Panc1 (cell line): ENCODE measurements at regions not wholly inside any gene's neighbourhood (a gene's known extent, or its start where the extent isn't known, plus 50 kb on each side); places are given as distances from the start of the nearest gene placed in this dataset.

Experiments used
- ATAC-seq: fragments of 200-7000 bp; cut with Tn5 transposase; 2 replicates; pipeline ENCODE4 v1.9.1; 2020; ENCODE audit warnings: mild to moderate bottlenecking, moderate library complexity
- BruUV-seq: library from RNA; stranded (reverse); fragments of 400-500 nt; replicated peaks from 2 replicates; lab custom pipeline; 2021; lab: Mats Ljungman, UMichigan
- CTCF ChIA-PET: fragments of 300-600 bp; sonication (Branson Sonifier 250); formaldehyde crosslinking; loops from one replicate; lab custom pipeline; 2022; ENCODE audit warnings: antibody characterized with exemption; lab: Charles Lee
- POLR2A ChIA-PET: fragments of 300-600 bp; sonication (Branson Sonifier 250); formaldehyde crosslinking; loops from one replicate; lab custom pipeline; 2022; ENCODE audit warnings: antibody characterized with exemption; lab: Charles Lee
- DNase-seq: peaks from one replicate; pipeline ENCODE4 v3.0.0-alpha.2; 2010; ENCODE audit warnings: low read depth, low spot score
- H3K27ac ChIP-seq: 2 replicates; pipeline ENCODE4 v1.5.1; 2011; ENCODE audit warnings: mild to moderate bottlenecking, low read length, inconsistent platforms
- H3K27me3 ChIP-seq: fragments of 200-500 bp; sonication (Bioruptor generic); 2 replicates; pipeline ENCODE4 v1.6.0; 2014; ENCODE audit warnings: low read length, inconsistent platforms; ENCODE audit not compliant: control insufficient read depth, insufficient read depth
- H3K36me3 ChIP-seq: fragments of 200-500 bp; sonication (Bioruptor generic); 2 replicates; pipeline ENCODE4 v1.5.1; 2014; ENCODE audit warnings: inconsistent platforms, mild to moderate bottlenecking, low read length, moderate library complexity; ENCODE audit not compliant: control insufficient read depth, insufficient read depth
- H3K4me1 ChIP-seq: 2 replicates; pipeline ENCODE4 v1.5.1; 2011; ENCODE audit warnings: inconsistent platforms, mild to moderate bottlenecking, low read length, moderate library complexity; ENCODE audit not compliant: control insufficient read depth, insufficient read depth
- H3K4me3 ChIP-seq, 2 experiments: 2 replicates each; pipeline ENCODE4 v1.5.1; 2011 to 2012; ENCODE audit warnings: low read depth in 2 of 2, low read length in 2 of 2, mild to moderate bottlenecking in 2 of 2, inconsistent platforms in 1 of 2, moderate library complexity in 1 of 2
- H3K9me3 ChIP-seq: fragments of 200-500 bp; sonication (Bioruptor generic); 2 replicates; pipeline ENCODE4 v1.5.1; 2014; ENCODE audit warnings: low read depth, mild to moderate bottlenecking, inconsistent platforms, low read length, moderate library complexity; ENCODE audit not compliant: control insufficient read depth, insufficient read depth
- CTCF ChIP-seq: fragments of 450-650 bp; IDR thresholded peaks from 2 replicates; pipeline ENCODE4 v1.5.1; 2017; ENCODE audit warnings: mild to moderate bottlenecking
- POLR2AphosphoS5 ChIP-seq: IDR thresholded peaks from 2 replicates; pipeline ENCODE4 v1.6.1; 2012; ENCODE audit warnings: mild to moderate bottlenecking, low read depth, low read length, moderate library complexity
- REST ChIP-seq, 2 experiments: IDR thresholded peaks; 2 replicates each; pipeline ENCODE4 v1.6.1; 2011 to 2012; ENCODE audit warnings: low read depth in 2 of 2, control low read depth in 1 of 2, low read length in 1 of 2, mild to moderate bottlenecking in 1 of 2, moderate library complexity in 1 of 2; ENCODE audit not compliant: insufficient read depth in 1 of 2
- SIN3A ChIP-seq: IDR thresholded peaks from 2 replicates; pipeline ENCODE4 v1.6.1; 2012; ENCODE audit warnings: low read depth, mild to moderate bottlenecking, low read length, moderate library complexity, borderline replicate concordance; ENCODE audit not compliant: insufficient read depth
- TCF7L2 ChIP-seq: IDR thresholded peaks from 2 replicates; pipeline ENCODE4 v1.6.1; 2011; ENCODE audit warnings: mild to moderate bottlenecking, low read depth, low read length, inconsistent platforms
- in situ Hi-C: cut with HindIII; loops from 2 replicates; pipeline ENCODE4 v1.10.0; 2016; ENCODE audit warnings: low sequenced_read_pairs, low pct_unique_long_range_greater_than_20kb
- intact Hi-C: fragments of 100-400 bp; cut with micrococcal nuclease; formaldehyde crosslinking; loops from one replicate; pipeline ENCODE4 v1.10.0; 2022; ENCODE audit not compliant: unreplicated experiment

GRCh38 chr5:13470263-13470662, 474.2 kb downstream of the DNAH5 start:
- Histone ChIP-seq H3K4me1 (no peaks in the 10 kb centered on the region), H3K36me3 (no peaks in the 10 kb centered on the region; the same call in 1 of the 2 replicates), H3K27me3 (no peaks in the 10 kb centered on the region; the same call in 1 of the 2 replicates), H3K27ac (no peak overlapping the region), H3K9me3 (no peaks in the 10 kb centered on the region), H3K4me3 (no peak overlapping the region)
- no peak for TF ChIP-seq SIN3A
- TF ChIP-seq POLR2AphosphoS5, result no peak
- no peak for TF ChIP-seq CTCF
- no peak for TF ChIP-seq TCF7L2
- no peak for TF ChIP-seq REST (IDR thresholded peaks at IDR 0.05; ENCODE audit: insufficient read depth in 1 of 2, low read depth in 2 of 2, low read length in 1 of 2)
- ChIA-PET CTCF (interaction anchor here (0.5 kb wide), 1 partner anchor 777 kb away, joined by 6 read pairs; no protein-coding TSS in a partner anchor), POLR2A (no interaction called here)
- BruUV-seq, result no TSS peak
- intact Hi-C loops (no loop called here), in situ Hi-C loops (no loop called here)
- ATAC-seq (no peak), DNase-seq (no peak)

GRCh38 chr5:13464532-13465193, 479.8 kb downstream of the DNAH5 start:
- Histone ChIP-seq H3K4me3 (no peak overlapping the region), H3K36me3 (no peaks in the 10 kb centered on the region), H3K27me3 (no peaks in the 10 kb centered on the region), H3K27ac (no peak overlapping the region), H3K9me3 (no peaks in the 10 kb centered on the region), H3K4me1 (no peaks in the 10 kb centered on the region)
- CTCF ChIA-PET, result no interaction called here
- no TSS peak for BruUV-seq
- POLR2A ChIA-PET, result no interaction called here
- DNase-seq (no peak), ATAC-seq (no peak)
- intact Hi-C loops, result no loop called here
- TF ChIP-seq POLR2AphosphoS5, result no peak
- TF ChIP-seq REST (IDR thresholded peaks at IDR 0.05; ENCODE audit: insufficient read depth in 1 of 2, low read depth in 2 of 2, low read length in 1 of 2), result no peak
- no peak for TF ChIP-seq CTCF
- no peak for TF ChIP-seq SIN3A
- no peak for TF ChIP-seq TCF7L2
- in situ Hi-C loops, result no loop called here
